NK-92 treated with Interleukin-12 subunit alpha and Interleukin-12 subunit beta, amount 100 ng/mL, for 24 hours (cell line): ENCODE measurements at regions not wholly inside any gene's neighbourhood (a gene's known extent, or its start where the extent isn't known, plus 50 kb on each side); places are given as distances from the start of the nearest gene placed in this dataset.

Source experiments
- DNase-seq: peaks from one replicate; lab custom pipeline; 2025; lab: John Stamatoyannopoulos, UW

DNA sequence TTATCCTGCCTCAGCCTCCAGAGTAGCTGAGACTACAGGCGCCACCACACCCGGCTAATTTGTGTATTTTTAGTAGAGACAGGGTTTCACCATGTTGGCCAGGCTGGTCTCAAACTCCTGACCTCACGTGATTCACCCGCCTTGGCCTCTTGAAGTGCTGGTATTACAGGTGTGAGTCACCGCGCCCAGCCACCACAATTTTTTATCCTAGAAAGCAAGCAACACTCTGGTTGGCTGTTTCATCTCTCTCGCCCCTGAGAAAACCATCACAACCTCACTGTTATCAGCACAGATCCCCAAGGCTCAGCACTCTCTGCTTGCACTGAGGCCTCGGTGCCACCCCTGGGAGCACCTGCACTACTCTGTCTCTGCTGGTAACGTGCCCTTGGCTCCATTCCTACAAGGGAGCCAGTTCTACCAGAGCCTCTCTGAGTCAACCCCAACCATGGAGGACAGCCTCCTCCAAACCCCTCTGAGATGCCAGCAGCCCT is 134.8 kb upstream of the AGAP1 start:
- DNase-seq: peak; percentile 62

DNA sequence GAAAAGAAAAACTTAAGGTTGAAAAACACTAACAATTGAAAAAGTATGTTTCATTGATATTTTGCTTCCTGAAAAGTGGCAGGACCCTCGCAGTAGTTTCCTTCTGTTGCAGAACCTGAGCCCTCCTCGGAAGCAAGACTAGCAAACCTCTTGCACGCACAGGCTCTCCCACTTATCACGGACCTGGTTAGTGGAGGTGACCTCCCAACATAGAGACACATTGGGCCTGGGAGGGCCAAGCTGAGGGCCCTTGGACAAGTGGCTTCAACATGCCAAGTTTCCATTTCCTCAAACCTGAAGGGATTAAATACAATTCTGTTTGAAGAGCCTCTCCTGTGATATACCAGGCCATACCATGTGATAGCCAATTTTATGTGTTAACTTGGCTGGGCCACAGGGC is 133.4 kb upstream of the AGAP1 start:
- DNase-seq: no peak

DNA sequence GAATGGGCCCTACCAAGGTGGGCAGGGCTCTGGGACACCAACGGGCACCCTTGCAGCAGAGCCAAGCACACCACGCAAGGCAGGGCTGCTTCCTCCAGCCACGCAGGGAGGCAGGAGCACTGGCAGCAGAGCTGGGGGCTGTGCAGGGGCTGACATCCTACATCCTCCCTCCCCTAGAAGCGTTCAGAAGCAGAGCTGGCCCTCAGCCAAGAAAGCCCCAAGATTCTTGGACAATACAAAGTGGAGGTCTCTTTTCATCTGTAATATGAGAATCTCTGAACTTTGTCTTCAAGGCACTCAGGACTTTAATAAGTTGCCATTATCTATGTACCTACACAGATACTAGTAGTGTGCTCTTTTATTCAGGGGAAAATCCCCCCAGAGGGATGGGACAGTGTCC is 128.1 kb upstream of the AGAP1 start:
- DNase-seq: no peak

DNA sequence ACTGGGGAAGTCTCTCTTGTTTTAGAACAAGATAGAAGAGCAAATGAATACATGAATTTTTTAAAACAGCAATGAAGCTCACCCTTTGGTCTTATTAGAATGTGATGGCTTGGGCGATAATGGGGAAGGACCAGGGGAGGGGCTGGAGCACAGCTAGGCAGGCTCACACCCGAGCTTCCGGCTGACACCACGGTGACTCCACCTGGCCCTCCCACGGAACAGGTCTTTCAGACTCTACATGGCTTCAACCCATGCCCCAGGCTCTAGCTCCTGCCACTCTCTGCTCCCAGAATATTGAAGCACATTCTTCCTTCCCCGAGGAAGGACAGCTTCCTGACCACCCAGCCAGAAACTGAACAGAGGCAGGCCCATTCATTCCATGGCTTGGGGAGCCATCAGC is 127.5 kb upstream of the AGAP1 start:
- DNase-seq: no peak

DNA sequence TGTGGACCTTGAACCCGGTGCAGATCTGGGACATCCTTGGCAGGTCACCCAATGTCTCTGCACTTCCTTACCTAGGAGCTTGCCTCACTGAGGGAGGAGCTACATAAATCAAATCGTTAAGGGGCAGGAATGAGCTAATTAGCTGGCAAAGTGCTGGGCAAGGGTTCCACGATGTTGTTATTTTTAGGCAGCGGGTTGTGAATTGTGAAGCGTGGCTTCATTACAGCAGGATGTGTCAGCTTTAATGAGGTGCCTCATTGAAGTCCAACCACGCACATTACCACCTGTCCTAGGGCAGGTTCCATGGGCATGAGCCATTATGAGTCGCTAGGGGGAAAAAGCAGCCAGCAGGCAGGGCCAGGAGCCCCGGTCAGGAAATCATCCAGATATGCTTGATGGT is 127.0 kb upstream of the AGAP1 start:
- DNase-seq: no peak

DNA sequence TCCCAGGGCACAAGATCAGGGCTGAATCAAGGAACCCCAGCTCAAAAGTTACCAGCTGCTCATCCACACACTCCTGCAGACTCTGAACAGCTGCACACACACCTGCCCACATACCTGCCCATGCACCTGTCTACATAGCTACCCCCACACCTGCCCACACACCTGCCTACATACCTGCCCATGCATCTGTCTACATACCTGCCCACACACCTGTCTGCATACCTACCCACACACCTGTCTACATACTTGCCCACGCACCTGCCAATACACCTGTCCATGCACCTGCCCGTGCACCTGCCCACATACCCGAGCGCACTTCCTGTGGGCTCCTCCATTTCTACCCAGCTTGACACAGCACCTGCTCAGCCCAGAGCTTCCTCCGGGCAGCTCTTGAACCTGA is 122.8 kb upstream of the AGAP1 start:
- no peak for DNase-seq

DNA sequence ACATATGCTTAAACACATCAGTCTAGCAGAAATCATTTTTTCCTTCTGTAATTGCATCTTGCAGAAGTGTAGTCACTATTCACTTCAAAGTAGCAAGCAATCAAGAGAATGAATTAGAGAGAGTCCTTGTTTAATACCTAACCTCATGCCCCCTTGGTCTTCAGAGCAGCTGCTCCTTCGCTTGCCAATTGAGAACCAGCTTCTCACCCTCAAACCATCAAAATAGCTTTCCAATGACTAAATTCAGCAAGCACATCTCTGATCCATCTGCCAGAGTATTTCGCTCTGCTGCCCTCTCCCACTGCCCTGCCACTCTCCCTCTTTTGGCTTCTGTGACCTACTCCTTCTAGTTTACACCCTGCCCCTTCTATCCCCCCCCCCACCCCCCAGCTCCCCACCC is 120.7 kb upstream of the AGAP1 start:
- no peak for DNase-seq

DNA sequence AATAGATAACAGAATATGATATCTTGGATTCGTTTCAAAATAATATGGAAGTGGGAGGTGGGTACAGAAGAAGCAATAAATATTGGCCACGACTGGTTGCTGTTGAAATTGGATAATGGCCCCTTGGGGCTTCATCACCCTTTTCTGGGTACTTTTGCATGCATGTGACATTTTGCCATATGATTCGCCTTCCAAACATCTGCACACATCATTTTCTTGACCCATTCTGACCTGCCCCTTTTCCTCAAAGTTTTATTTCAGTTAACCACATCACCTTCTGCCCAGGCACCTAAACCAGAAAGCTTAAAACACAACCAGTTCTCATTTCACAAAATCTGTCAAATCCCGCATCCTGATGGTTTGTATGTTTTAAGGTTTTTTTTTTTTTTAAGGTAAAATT is 116.7 kb upstream of the AGAP1 start:
- DNase-seq: no peak

DNA sequence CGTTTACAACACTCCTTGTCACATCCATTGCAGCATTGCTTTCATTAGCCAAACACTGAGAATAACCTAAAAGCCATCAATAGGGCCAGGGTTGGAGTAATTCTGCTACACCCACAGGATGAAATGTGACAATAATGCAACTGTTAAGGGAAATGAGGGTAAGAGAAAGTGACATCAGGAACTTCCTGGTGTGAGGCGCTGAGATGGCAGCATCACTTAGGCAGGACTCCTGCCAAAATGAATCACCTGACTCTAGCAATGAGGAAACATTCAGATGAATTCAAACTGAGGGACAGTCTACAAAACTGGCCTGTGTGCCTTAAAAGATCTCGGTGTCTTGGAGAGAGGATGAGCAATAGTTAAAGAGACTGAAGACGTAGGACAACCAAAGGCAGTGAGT is 115.6 kb upstream of the AGAP1 start:
- DNase-seq: no peak

DNA sequence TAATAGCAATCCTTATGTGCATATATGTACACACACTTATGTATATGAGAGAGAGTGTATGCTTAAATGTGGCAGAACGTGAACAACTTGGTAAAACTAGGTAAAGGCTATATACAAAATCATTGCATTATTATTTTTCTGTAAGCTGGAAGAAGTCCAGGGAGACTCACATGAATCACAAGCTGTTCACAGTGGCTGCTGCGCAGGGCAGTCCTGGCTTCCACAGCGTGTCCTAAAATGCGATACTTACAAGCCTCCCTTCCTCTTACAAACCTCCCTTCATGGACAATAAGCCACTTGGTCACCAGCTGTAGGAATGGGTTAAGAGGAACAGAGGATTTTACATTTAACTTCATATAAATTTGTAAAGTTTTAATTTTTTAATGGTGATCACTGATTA is 114.9 kb upstream of the AGAP1 start:
- DNase-seq: no peak

DNA sequence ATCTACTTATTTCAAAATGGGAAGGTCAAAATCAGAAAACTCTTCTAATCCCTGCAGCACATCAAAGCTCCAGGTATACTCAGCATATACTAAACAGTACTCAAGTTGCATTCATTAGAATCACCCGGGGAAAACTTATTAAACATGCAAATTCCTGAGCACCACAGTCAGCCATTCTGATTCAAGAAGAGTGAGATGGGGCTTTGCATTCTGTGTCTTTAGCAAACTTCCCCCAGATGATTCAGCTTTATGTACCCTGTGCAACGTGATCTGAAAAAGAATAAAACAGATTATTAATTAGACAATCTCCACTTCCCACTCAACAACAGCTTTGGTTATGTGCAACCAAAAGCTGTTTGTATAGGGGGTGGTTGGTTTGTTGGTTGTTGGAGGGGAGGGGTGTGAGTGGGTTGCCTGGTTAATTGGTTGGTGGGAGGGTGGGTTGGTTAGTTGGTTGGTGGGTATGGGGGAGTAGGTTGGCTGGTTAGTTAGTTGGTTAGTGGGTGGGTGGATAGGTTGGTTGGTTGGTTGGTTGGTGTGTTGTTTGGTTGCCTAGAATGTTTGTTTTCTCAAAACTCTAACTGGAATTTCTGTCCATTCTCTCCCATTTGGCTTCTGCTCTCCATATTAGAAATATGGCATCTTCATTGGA is 112.5 kb upstream of the AGAP1 start:
- DNase-seq: no peak

DNA sequence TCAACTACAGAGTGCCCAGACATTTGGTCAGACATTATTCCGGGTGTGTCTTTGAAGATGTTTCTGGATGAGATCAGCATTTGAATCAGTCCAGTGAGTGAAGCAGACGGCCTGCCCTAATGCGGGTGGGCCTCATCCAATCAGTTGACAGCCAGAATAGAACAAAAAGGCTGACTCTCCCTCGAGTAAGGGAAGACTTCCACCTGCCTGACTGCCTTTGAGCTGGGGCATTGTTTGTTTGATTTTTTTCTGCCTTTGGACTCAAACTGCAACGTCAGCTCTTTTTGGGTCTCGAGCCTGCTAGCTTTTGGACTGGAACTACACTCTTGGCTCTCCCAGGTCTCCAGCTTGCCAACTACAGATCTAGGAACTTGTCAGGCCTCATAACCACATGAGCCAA is 111.7 kb upstream of the AGAP1 start:
- no peak for DNase-seq

DNA sequence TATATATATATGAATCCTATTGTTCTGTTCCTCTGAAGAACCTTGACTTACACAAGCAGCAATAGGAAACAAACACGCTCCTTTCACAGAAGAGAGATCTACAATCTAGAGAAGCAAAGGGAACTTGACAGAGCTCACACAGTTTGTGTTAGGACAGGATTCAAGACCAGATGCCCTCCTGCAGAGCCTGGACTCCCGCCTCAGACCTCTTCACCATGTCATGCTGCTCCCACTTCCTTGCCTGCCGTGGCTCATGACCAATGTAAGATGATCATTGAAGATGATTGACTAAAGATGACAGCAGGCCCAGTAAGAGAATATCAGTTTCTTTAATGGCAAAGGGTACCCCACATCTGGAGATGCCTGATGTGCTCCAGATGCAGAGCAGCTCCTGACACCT is 111.2 kb upstream of the AGAP1 start:
- no peak for DNase-seq

DNA sequence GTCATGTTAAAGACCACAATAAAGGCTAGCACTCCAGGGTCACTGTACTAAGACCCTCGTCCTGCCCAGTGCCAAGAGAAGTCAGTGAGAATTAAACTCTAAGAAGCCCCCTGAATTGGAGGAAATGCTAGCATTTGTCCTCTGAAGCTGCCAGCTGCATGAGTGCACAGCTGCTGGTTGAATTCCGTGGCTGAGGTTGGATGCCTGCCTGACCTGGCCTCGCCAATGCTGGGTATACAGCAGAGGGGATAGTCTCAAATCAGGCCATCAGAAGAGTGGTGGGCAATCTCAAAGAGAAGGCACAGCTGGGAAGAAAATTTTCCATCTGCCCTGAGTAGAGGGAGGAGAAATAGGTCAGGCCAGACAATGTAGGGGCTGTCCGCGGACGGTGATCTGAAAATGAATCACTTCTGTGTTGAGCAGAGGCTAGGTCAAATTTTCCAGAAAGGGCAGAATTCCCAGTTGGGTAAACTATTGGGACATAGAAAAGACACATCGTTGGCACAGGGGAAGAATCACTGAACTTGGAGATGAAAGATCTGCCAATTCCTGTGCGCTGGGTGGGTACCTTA is 110.5 kb upstream of the AGAP1 start:
- DNase-seq: no peak

DNA sequence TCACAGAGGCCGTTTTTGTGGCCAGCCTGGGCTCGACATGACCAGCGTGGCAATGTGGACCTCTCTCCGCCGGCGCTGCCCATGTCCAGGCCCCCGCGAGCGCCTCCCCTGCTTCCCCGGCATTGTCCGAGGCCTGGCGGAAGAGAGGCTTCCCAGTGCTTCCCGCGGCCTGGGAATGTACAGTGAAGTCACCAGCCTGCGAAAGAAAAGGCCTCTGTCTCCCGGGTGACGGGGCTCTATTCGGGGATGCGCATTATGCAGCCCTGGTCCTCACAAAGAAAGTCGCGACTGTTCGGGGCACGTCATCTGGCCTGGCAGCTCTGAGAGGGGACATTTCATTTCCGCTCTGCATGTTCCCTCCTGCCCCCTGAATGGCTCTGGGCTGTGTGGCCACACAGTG is 109.2 kb upstream of the AGAP1 start:
- no peak for DNase-seq

DNA sequence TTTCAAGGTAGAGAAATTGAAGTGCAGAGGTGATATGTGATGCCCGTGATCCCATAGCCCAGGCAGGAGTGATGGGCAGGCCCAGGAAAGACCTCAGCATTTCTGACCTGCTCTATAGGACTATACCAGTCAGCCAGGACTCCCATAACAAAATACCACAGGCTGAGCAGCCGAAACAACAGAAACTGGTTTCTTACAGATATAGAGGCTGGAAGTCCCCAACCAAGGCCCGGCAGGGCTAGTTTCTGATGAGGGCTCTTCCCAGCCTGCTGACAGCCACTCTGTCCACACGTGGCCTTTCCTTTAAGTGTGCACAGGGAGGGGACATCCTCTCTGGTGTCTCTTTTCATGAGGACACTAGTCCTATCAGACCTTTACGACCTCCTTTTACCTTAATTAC is 104.2 kb upstream of the AGAP1 start:
- no peak for DNase-seq

DNA sequence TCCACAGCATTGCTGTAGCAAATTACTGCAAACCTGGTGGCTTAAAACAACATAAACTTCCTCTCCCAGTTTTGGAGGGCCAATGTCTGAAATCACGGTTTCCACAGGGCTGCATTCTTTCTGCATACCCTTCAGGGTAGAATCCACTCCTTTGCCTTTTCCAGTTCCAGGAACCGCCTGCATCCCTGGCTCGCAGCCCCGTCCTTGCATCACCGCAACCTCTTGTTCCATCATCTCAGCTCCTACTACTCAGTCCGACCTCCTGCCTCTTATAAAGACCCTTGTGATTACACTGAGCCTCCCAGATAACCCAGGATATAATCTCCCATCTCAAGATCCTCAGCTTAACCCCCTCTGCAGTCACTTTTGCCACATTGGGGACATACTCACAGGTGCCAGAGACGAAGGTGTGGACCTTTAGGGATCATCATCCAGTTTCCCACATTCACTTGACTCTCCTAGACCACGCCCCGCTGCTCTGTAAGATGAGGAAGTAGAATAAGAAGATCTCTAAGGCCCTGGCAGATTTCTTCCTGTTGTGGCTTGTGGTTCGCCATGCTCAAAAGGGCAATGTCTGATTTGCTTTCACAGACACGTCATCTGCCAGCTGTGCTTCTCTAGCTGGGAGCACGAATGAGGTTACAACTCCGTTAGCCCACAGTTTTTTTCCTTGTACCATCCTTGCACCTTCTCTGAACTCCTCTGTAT is 103.6 kb upstream of the AGAP1 start:
- peak; percentile 47 for DNase-seq

DNA sequence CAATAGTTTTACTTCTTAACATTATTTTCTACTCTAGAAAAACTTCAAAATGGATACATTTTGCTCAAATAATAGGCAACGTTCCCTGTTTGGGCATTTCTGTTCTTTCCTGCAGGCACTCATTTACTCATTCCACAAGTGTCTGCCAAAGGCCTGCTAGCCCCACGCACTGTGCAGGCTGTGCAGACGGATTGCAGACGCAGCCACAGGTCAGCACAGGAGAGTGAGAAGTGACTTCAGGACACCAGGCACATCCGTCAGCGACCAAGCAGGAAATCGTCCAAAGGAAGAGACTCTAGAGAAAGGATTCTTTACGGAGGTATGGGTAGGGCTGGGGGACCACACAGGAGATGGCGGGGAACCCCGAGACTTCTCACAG is 103.0 kb upstream of the AGAP1 start:
- no peak for DNase-seq

DNA sequence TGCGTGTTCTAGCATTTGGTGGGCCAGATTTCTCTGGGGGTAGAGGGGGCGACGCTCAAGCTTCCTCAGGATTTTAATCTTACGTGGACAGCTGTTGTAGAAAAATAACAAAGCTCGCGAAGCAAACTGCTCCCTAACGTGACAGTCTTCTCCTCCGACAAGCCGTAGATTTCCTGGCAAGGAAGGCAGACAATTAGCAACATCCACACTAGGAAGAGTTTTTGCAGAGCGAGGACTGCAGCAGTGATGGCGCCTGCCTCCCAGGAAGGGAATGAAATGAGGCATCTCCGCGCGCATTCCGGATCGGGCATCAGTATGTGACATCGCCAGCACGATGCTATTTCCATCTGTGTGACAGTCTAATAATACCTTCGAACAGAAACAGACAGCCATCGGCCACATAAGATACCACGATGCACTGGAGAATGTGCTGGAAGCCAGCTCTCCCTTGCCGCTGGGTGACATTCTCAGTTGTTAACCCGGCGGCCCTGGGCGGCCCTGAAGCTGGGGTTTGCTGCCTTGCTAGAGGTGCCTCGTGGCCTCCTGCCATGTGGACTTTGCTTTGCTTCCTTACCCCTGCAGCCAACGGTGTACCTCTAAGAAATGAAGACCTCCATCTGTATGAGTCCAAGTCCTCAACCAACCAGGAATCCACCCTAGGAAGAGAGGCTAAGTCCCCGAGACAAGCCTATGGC is 101.8 kb upstream of the AGAP1 start:
- no peak for DNase-seq

DNA sequence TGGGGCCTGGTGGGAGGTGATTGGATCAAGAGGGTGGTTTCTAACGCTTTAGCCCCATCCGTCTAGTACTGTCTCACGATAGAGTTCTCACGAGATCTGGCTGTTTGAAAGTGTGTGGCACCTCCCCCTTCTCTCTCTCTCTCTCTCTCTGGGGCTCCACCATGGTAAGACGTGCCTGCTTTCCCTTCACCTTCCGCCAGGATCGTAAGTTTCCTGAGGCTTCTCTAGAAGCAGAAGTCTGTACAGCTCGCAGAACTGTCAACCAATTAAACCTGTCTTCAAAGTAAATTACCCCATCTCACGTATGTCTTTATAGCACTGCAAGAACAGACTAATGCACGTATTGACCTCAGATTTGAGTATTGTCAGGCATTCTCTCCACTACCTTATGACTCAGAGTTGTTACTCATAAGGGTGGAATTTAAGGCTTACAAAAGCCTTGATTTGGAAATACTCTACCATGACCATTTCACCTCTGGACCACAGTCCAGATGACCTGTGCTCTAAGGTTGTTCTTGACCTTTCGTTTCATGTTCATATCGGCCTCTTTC is 99.5 kb upstream of the AGAP1 start:
- no peak for DNase-seq

DNA sequence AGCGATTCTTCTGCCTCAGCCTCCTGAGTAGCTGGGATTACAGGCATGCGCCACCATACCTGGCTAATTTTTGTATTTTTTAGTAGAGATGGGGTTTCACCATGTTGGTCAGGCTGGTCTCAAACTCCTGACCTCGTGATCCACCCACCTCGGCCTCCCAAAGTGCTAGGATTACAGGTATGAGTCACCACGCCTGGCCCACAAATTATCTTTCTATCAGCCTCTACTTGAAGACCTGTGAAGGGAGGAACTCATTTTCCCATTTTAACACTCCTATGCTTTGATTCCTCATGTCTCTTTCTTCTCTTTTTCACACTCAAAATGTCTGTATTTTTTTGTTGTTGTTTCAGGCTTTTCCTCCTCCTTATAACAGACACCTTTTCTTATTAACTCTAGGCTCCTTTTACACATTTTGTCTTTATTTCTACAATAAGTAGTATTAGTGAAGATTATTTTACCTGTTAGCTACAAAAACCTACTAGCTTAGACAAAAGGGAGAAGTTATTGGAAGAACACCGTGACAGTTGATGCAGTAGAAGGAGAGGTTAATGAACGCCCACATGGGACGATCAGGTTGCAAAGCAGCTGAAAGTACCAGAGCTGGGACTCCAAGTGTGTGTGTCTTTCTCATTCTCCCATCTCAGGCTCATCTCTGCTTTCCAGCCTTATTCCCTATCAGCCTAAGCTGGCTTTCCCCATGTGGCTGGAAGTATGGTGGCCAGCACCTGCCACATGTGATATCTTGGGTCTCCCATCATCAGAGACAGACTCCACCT is 97.6 kb upstream of the AGAP1 start:
- DNase-seq: no peak

DNA sequence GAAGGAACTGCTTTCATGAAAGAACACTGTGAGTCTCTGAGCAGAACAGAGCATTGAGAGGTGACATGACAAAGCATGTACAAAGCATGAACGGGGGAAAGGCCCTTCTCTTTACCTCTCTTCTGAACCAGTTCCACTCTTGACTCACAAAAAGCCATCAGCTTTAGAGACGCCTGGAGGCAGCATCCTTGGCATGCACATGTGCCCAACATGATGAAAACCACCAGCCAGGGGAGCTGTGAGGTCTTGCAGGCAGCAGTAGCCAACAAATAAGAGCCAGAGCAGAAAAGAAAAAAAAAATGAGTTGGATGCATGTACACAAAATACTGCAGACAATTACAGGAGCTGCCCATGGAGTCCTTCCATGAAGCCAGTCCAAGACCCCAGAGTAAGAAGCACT is 95.5 kb upstream of the AGAP1 start:
- no peak for DNase-seq
